Epithelial cell of esophagus (primary cell): ENCODE measurements at regions not wholly inside any gene's neighbourhood (a gene's known extent, or its start where the extent isn't known, plus 50 kb on each side); places are given as distances from the start of the nearest gene placed in this dataset.

Experiments
- DNase-seq: peaks from one replicate; pipeline ENCODE4 v3.0.0; 2010; ENCODE audit warnings: low read depth
- H3K4me3 ChIP-seq: 2 replicates; pipeline ENCODE4 v1.5.1; 2011; ENCODE audit warnings: mild to moderate bottlenecking, low read length, control low read depth
- CTCF ChIP-seq: IDR thresholded peaks from 2 replicates; pipeline ENCODE4 v1.5.1; 2011; ENCODE audit warnings: low read depth, mild to moderate bottlenecking, low read length, control low read depth, inconsistent platforms; ENCODE audit not compliant: insufficient read depth; ENCODE audit errors: missing control alignments

GRCh38 chr2:70014959-70015358 lies 53.5 kb upstream of the ASPRV1 start:
- DNase-seq: no peak
- no peak for TF ChIP-seq CTCF
- H3K4me3 ChIP-seq: no peak overlapping the region

GRCh38 chr2:70012887-70013286 lies 51.5 kb upstream of the ASPRV1 start:
- no peak for TF ChIP-seq CTCF
- DNase-seq: no peak
- H3K4me3 ChIP-seq: no peak overlapping the region

- TF ChIP-seq CTCF: no peak
- no peak for DNase-seq
- H3K4me3 ChIP-seq: no peak overlapping the region
These were observed 50.4 kb upstream of the ASPRV1 start for GRCh38 chr2:70011786-70012185.

GRCh38 chr2:70011335-70011734 lies 49.9 kb upstream of the ASPRV1 start:
- TF ChIP-seq CTCF: no peak
- no peak overlapping the region for H3K4me3 ChIP-seq
- peak; percentile 21 for DNase-seq
